Middle frontal gyrus (tissue), 1 donor: ENCODE measurements at regions not wholly inside any gene's neighbourhood (a gene's known extent, or its start where the extent isn't known, plus 50 kb on each side); places are given as distances from the start of the nearest gene placed in this dataset.
"Not testable (repeated sequence)": the region's sequence is repeated elsewhere in the genome, so short reads cannot be mapped to it uniquely, and the experiment has no call there.

Source experiments
- DNase-seq: peaks from one replicate; pipeline ENCODE4 v3.0.0-alpha.2; 2015; ENCODE audit warnings: low spot score; ENCODE audit errors: extremely low spot score

DNA sequence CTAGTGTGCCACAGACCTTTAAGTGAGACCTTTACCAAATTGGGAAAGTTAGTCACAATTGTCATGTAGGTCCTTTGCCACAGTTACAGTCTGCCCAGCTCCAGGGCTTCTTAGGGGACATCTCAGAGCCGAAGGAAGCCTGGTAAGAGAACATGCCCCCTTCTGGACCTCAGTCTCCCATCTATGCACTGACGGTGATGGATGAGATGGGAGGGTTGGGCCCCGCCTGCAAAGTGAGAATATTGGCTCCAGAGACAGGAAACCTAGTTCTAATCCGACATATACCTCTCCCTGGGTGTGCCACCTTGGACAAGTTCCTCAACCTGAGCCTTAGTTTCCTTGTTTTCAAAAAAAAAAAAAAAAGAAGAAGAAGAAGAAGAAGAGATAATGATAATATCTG is 85.1 kb upstream of the NAV2 start:
- DNase-seq = no peak

DNA sequence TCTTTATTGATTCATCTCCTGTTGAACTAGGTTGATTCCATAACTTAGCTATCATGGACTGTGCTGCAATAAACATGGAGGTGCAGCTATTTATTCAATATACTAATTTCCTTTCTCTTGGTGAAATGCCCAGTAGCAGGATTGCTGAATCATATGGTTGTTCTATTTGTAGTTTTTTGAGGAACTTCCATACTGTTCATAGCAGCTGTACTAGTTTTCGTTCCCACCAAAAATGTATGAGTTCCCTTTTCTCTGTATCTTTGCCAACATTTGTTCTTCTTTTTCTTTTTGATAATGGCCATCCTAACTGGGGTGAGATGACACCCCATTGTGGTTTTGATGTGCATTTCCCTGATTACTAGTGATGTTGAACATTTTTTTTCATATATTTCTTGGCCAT is 87.2 kb upstream of the NAV2 start:
- no peak for DNase-seq

DNA sequence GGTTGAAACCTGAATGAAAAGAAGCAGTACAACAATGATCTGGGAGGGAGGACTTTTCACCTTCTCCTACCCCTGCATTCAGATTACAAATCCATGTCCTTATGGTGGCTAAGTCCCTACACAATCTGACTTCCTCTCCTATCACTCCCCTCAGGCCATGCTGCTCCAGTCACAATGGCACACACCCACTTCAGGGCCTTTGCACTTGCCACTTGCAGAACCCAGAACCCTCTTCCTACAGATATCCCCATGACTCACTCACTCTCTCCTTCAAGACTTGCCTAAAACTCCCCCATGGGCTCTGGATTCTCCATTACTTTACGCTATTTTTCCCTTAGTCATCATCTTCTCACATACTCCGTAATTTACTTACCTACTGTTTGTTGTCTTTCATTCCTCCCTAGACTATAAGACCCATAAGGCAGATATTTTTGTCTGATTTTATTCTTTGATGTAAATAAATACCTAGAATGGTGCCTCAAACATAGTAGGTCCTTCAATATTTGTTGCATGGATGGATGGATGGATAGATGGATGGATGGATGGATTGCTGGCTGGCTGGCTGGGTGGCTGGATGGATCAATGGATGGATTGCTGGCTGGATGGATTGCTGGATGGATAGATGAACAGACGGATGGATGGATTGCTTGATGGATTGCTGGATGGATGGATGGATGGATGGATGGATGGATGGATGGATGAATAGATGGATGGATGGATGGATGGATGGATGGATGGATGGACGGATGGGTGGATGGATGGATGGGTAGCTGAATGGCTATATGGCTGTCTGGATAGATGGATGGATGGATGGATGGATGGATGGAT is 94.7 kb upstream of the NAV2 start:
- no peak for DNase-seq

DNA sequence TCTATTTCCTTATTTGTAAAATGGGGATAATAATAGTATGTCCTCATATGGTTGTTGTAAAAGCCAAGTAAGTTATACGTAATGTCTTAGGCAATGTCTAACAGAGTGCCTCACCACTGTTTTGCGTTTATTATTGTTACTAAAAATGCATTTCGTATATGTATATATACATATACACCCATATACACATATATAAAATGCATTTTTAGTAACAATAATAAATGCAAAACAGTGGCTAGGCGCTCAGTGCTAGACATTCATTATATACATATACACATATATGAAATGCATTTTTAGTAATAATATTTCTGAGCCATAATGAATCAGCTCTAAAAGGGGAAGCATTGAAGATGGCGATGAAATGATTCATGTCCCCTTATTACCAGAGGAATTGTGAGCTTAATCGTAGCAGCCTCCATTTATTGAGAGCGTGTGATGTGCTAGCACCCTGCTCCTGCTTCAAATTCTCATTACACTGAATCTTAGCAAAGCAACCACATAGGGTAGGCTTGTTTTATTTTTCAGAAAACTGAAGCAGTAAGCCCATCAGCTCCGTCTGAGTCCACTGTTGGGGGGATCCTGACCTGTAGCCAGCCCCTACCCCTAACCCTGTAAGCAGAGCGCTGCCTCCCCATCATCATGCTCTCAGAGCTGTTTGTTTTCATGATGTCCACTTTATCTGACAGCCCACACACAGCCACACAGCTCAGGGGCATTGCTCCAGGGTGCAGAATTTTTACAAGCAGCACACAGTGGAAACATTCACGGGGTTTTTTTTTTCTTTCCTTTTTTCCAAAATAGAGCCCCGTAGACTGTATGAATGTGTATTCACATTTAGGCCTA is 97.1 kb upstream of the NAV2 start:
- DNase-seq = no peak

DNA sequence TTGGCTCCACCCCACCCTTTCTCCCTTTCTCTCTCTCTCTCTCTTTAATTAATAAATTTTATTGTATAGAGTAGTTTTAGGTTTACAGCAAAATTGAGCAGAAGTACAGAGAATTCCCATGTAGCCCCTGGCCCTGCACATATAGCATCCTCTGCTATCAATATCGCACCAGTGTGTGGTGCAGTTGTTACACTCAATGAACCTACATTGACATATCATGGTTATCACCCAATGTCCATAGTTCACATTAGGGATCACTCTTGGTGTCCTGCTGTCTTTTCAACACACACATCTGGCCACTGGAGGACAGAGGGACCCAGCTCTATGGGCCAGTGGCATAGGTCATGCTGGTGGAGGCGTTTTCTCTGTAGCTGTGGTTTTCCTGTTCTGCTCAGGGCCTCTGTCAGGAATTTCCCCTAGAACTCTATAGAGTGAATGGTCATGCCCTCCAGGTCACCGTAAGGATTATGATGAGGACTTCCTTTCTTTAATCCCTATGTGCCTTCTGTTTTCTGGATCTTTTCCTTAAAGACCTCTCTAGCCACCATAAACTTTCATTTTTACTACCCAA is 98.2 kb upstream of the NAV2 start:
- no peak for DNase-seq

DNA sequence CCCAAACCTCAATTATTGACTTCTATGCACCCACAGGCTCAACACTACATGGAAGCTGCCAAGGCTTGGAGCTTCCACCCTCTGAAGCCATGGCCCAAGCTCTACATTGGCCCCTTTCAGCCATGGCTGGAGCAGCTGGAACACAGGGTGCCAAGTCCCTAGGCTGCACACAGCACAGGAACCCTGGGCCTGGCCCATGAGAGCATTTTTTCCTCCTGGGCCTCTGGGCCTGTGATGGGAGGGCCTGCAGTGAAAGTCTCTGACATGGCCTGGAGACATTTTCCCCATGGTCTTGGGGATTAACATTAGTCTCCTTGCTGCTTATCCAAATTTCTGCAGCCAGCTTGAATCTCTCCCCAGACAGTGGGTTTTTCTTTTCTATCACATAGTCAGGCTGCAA is 100.6 kb upstream of the NAV2 start:
- DNase-seq = not testable (repeated sequence)

DNA sequence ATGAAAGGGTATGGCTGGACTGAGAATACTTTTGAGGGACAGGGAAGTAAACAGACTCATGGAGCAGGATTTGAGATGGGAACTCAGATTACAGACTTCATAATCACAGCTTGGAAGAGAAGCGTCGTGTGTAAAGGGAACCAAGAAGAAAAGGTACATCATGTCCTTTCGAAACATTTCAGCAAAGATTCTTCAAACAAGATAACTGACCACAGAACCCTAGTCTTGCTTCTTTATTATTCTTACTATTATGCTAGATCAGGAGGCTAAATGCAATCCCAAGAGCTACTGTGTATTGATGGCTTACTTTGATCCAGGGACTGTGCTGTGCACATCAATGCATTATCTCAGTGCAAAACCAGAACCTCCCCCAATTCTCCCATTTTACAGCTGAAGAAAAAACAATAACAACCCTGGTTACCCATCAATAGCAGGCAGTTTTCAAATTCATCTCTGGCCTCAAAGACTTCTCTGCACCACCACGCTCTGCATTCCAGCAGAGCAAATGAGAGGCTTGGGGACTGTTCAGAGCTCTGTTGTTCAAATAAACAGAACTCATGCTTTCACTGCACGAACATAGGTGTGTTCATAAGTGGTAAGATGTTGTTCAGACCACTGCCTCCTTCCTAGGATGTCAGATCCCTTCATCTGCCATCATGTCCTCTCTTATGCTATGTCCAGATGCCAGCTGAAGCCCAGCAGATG is 104.8 kb upstream of the NAV2 start:
- DNase-seq = no peak

DNA sequence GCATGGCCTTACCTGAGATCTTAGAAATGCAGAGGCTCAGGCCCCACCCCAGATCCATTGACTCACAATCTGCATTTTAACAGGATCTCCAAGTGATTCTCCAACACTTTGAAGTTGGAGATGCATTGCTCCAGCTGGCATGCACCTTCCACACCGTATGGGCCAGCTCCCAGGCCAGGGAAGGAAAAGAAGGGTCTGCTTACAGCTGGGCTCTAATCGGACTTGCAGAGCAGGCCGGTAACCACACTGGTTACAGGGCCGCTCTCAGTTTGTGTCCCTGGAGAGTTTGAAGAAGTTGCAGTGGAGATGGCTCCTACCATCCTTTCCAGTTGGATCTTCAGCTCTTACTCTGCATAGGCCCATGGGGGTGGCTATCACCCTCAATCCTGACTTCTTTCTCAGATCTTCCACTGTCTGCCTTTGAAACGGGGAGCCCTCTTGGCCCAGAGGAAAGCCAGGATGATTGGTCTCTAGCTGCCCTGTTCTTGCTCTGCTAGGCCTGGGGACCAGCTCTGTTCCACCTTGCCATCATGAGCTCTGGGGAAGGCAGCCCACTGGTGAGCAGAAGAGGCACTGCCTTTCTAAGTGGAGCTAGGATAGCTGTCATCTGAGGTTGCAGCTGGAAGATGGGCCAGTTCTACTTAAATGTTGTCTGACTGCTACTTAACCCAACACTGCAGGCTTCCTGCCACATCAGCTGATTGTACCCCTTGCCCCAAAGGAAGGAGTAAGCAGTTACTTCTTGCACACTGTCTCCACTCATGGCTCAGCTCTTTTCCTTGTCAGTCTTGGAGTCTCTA is 105.6 kb upstream of the NAV2 start:
- DNase-seq = no peak

DNA sequence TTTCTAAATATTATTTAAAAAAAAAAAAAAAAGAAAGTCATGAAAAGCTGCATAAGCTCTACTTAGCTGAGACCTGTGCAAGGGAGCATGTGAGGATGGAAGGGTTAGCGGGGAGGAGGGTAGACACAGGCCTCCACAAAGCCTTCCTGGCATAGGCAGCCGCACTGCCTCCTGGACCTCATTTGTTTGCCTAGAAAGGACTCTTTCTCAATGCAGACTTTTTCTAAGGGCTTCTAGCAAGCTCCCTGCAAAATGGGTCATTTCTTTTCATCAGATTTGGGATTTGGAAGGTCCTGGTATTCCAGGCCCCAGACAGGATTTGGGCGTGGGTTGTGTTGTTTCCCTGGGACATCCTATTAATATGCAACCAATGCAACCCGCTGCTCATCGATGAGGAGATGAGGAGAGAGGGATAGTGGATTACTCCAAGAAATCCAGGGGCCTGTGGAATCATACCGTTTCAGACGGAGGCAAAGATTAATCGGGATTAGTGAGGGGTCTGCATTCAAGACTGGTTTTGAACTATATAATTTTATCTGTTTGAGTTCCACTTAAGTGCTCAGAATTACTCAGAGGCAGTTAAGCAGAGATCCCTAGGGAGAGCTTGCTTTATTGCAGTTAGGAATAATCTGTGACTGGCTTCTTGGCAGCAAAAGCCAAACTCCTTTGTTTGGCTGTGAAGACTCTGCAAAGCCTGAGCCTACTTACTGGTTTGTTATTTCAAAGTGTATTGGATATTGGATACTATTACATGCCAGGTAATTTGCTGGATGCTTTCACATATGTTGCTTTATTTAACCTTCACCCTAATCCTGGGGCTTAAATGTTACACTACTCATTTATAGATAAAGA is 106.9 kb upstream of the NAV2 start:
- no peak for DNase-seq

DNA sequence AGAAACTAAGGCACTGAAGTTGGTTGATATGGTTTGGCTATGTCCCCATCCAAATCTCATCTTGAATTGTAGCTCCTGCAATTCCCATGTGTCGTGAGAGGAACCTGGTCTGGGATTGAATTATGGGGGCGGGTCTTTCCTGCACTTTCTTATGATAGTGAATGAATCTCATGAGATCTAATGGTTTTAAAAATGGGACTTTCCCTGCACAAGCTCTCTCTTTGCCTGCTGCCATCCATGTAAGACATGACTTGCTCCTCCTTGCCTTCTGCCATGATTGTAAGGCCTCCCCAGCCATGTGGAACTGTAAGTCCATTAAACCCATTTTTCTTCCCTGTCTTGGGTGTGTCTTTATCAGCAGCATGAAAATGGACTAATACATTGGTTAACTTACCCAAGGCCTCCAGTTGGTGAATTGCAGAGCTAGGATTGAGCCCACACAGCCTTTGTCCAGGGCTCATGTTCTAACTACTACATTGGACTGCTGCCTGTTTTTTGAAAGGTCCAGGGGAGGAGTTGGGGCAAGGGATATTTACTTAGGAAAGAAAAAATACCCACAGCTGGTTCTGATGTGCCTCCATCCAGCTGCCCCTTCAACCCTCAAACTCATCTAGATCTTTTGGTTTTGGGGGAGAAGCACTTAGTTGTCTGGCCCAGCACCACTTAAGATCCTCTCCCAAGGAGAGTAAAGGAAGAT is 107.8 kb upstream of the NAV2 start:
- no peak for DNase-seq

DNA sequence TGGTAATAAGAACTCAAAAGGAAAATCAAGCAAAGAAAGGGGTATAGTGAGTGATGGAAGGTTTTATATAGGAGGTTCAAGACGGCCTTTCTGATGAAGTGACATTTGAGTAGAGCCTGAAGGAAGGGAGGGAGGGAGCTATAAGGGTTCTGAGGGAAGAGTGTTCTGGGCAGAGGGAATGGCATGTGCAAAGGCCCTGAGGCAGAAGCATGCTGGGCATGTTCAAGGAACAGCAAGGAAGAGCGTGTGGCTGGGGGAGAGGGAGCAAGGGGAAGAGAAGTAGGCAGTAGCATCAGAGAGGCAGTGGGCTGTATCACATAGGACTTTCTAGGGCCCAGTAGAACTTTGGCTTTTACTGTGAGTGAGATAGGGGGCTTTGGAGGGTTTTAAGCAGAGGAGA is 108.9 kb upstream of the NAV2 start:
- DNase-seq = no peak

DNA sequence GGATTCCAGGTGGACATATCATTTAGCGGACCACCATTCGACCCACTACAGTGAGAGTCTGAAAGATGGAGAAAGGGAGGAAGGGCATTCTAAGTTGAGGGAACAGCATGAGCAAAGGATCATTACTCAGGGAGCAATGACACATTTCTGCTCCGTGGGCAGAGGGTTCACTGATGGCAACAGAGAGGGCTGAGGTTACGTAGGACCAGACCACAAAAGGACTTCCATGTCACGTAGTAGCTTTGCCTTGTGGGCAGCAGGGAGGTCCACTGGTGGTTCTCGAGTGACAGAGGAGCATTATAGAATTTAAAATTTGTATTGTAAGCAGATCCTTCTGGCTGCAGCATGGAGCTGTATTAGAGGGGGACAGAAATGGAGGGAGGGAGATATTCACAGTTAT is 109.7 kb upstream of the NAV2 start:
- no peak for DNase-seq

DNA sequence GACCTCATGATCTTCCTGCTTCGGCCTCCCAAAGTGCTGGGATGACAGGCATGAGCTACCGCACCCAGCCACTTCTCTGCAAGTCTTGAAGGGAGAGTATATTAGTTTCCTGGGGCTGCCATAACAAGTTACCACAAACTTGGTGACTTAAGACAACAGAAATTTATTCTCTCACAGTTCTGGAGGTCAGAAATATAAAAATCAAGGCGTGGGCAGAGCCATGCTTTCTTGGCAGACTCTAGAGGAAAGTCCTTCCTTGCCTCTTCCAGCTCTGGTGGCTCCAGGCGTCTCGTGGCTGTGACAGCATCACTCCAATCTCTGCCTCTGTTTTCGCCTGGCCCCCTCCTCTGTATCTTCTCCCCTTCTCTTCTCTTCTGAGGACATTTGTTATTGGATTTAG is 110.2 kb upstream of the NAV2 start:
- DNase-seq = no peak

DNA sequence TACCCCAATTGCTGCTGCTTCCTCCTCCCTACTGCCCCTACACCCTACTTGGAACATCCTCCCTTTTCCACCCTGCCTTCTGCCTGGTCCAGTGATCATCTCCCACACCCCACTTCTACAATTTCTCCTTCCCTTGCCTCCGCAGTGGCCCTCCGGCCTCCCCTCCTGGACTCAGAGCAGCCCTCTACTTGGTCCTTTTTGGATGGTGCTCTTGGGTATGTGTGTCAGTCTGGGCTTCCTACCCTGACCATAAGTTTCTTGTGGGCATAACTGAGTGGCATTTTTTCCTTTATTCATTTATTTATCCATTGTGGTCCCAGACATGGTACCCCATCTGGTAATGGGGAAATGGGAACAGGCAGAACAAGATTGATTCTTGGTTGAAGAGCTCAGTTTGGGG is 111.4 kb upstream of the NAV2 start:
- no peak for DNase-seq

DNA sequence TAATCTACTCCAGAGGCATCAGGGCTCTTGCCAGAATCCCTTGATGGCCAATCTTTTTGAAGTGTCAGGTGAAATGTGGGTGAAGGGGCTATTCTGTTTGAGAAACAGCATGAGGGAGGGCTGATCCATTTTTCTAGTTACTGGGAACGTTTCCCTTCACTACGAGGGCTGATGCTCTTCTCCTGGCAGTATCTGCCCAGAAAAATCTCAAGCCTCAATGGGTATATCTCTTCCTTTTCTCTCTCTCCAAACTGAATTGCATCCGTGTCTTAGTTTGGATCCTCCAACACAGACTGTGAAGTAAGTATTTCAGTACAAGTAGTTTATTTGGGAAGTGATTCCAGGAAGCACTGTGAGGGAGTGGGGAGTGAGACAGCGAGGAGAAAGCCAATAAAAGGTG is 113.0 kb upstream of the NAV2 start:
- DNase-seq = no peak

DNA sequence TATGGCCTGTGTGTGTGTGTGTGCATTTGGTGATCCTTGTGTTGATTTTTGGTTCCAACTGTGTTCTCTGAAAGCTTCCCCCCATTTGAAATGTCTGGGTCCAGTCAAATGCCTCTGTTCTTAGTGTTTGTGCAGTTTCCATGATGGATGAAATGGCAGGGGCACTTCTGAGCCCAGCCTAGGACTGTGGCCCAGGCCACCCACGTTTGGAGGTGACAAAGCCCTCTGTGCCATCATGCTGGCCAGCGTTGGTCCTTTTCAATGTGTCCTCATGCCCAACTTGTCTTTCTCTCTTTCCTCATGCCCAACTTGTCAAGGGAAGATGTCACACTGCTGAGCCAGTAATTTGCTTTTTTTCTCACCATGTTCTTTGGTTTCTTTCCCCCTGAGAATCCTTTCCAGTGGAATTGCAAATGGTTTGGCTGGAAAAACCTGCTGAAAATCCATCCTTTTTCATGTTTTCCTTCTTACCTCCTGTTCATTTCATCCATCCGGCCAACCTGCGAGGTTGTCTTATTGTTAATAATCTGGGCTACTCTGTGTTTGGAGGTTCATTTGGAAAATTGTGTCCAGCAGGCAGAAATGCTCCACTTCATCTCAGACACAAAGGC is 113.7 kb upstream of the NAV2 start:
- DNase-seq = no peak

DNA sequence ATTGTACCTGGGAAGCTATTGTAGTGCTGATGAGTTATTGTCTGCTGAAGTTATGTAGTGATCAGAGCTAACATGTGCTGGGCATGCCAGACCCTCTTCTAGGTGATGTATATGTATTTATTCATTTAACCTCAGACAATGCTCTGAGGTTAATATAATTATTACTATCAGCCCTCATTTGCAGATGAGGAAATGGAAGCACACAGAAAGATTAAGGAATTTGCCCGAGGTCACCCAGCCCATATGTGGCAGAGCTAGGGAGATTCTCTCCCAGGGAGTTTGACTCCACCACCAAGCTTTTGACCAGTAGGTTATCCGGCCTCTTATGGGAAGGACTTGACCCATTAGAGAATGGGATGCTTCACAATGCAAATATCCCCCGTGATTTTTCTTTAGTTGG is 114.2 kb upstream of the NAV2 start:
- DNase-seq = no peak

DNA sequence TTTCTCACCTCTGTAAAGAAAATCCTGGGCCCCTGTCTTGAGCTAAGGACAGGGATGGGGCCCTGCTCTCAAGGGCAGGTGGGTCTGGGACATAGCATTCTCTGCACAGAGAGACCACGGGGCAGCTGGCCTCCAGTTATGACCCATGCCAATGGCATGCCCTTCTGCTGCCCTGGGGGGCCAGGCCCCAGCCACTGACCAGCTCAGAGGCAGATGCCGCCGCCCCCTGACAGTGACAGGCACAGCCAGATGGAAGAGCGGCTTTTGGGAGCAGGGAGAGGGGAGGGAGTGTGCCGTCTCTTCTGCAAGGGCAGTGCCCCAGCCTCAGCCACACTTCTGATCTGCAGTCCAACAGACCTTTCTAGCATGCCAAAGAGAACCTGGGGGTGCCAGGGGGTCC is 114.8 kb upstream of the NAV2 start:
- no peak for DNase-seq

DNA sequence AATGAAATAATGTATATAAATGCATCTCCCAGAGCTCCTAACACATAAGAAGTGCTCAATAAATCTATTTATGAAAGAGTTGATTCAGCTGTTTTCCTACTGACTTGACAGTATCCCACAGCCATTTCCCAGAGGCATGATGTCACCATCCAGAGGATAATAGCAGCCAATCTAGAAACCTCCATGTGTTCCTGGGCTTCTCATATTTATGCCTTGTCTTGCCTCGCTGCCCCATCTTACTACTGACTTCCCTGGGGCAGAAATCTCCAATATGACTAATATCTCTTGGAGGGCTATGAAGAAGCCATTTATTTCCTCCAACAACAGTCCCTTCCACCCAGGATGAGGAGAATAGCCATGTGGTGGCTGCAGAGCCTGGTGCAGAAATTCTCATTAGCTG is 115.4 kb upstream of the NAV2 start:
- no peak for DNase-seq
